IMR-90 (cell line): ENCODE measurements at regions not wholly inside any gene's neighbourhood (a gene's known extent, or its start where the extent isn't known, plus 50 kb on each side); places are given as distances from the start of the nearest gene placed in this dataset.

Source experiments
- ATAC-seq: fragments of 200-7000 bp; cut with Tn5 transposase; 2 replicates; pipeline ENCODE4 v1.9.1; 2020; ENCODE audit warnings: low read depth, mild to moderate bottlenecking, moderate library complexity
- BruUV-seq: library from RNA; stranded (reverse); fragments of 400-500 nt; replicated peaks from 2 replicates; lab custom pipeline; 2021; lab: Mats Ljungman, UMichigan
- CTCF ChIA-PET: fragments of 300-600 bp; formaldehyde crosslinking; extraction: SDS; loops from one replicate; lab custom pipeline; 2021; ENCODE audit warnings: antibody characterized with exemption; lab: Yijun Ruan, JAX
- POLR2A ChIA-PET: fragments of 300-600 bp; sonication (Branson Sonifier 250); formaldehyde crosslinking; loops from one replicate; lab custom pipeline; 2022; ENCODE audit warnings: antibody characterized with exemption; ENCODE audit not compliant: unreplicated experiment; lab: Charles Lee
- DNase-seq: peaks from one replicate; pipeline ENCODE4 v3.0.0; 2013
- H2AFZ ChIP-seq: replicated peaks from 2 replicates; pipeline ENCODE3; 2013; ENCODE audit warnings: low read length, mild to moderate bottlenecking; ENCODE audit not compliant: poor library complexity
- H2AK5ac ChIP-seq: 2 replicates; pipeline ENCODE4 v1.6.1; 2013; ENCODE audit warnings: low read depth, low read length, inconsistent platforms
- H2AK9ac ChIP-seq: replicated peaks from 2 replicates; pipeline ENCODE3; 2013; ENCODE audit warnings: mild to moderate bottlenecking, low read depth, low read length, moderate library complexity; ENCODE audit not compliant: poor library complexity
- H2BK120ac ChIP-seq: 2 replicates; pipeline ENCODE4 v1.6.1; 2013; ENCODE audit warnings: low read depth, low read length, inconsistent platforms
- H2BK15ac ChIP-seq: 3 replicates; pipeline ENCODE4 v1.6.1; 2013; ENCODE audit warnings: low read depth, low read length, inconsistent platforms
- H2BK20ac ChIP-seq: 2 replicates; pipeline ENCODE4 v1.6.1; 2013; ENCODE audit warnings: low read depth, mild to moderate bottlenecking, inconsistent platforms, low read length, moderate library complexity
- H2BK5ac ChIP-seq: 2 replicates; pipeline ENCODE4 v1.6.1; 2013; ENCODE audit warnings: mild to moderate bottlenecking, low read depth, low read length, inconsistent platforms; ENCODE audit not compliant: poor library complexity, severe bottlenecking
- H3K14ac ChIP-seq: replicated peaks from 2 replicates; pipeline ENCODE4 v1.6.1; 2013; ENCODE audit warnings: low read depth, low read length, inconsistent platforms
- H3K18ac ChIP-seq: 2 replicates; pipeline ENCODE4 v1.6.1; 2013; ENCODE audit warnings: low read depth, low read length, control low read depth
- H3K23ac ChIP-seq: 2 replicates; pipeline ENCODE4 v1.6.1; 2013; ENCODE audit warnings: low read depth, low read length, inconsistent platforms
- H3K27ac ChIP-seq: 2 replicates; pipeline ENCODE4 v1.5.1; 2013; ENCODE audit warnings: mild to moderate bottlenecking, control low read depth, low read length; ENCODE audit not compliant: insufficient read depth
- H3K27me3 ChIP-seq: 2 replicates; pipeline ENCODE4 v1.6.1; 2013; ENCODE audit warnings: low read length; ENCODE audit not compliant: control insufficient read depth, insufficient read depth
- H3K36me3 ChIP-seq: 2 replicates; pipeline ENCODE4 v1.6.1; 2013; ENCODE audit warnings: low read length, mixed read lengths; ENCODE audit not compliant: control insufficient read depth, insufficient read depth
- H3K4ac ChIP-seq: 2 replicates; pipeline ENCODE4 v1.6.1; 2013; ENCODE audit warnings: low read depth, low read length, inconsistent platforms
- H3K4me1 ChIP-seq: 2 replicates; pipeline ENCODE4 v1.6.1; 2013; ENCODE audit warnings: low read length, mixed read lengths; ENCODE audit not compliant: control insufficient read depth, insufficient read depth
- H3K4me2 ChIP-seq: 2 replicates; pipeline ENCODE4 v1.6.1; 2013; ENCODE audit warnings: low read depth, mild to moderate bottlenecking, control low read depth, low read length, moderate library complexity
- H3K4me3 ChIP-seq: 2 replicates; pipeline ENCODE4 v1.5.1; 2013; ENCODE audit warnings: low read depth, mild to moderate bottlenecking, control low read depth, low read length, moderate library complexity; ENCODE audit not compliant: insufficient read depth
- H3K56ac ChIP-seq: 2 replicates; pipeline ENCODE4 v1.6.1; 2013; ENCODE audit warnings: low read length, inconsistent platforms; ENCODE audit not compliant: insufficient read depth; ENCODE audit errors: extremely low read depth
- H3K79me1 ChIP-seq, 2 experiments: 2 replicates each; pipeline ENCODE4 v1.6.1; 2013; ENCODE audit warnings: low read length in 2 of 2, inconsistent platforms in 1 of 2, low read depth in 1 of 2
- H3K9ac ChIP-seq: 2 replicates; pipeline ENCODE4 v1.6.1; 2013; ENCODE audit warnings: low read depth, low read length, control low read depth
- H3K9me1 ChIP-seq: 2 replicates; pipeline ENCODE4 v1.6.1; 2013; ENCODE audit warnings: low read length, inconsistent platforms; ENCODE audit not compliant: insufficient read depth
- H3K9me3 ChIP-seq: 2 replicates; pipeline ENCODE4 v1.6.1; 2013; ENCODE audit warnings: low read length; ENCODE audit not compliant: control insufficient read depth, insufficient read depth
- H4K20me1 ChIP-seq: 2 replicates; pipeline ENCODE4 v1.6.1; 2013; ENCODE audit warnings: low read length, inconsistent platforms; ENCODE audit not compliant: insufficient read depth
- H4K5ac ChIP-seq: 2 replicates; pipeline ENCODE4 v1.6.1; 2013; ENCODE audit warnings: mild to moderate bottlenecking, low read depth, low read length, control low read depth
- H4K8ac ChIP-seq, 2 experiments: 2 replicates each; pipeline ENCODE4 v1.6.1; 2013; ENCODE audit warnings: low read depth in 2 of 2, low read length in 2 of 2, control low read depth in 1 of 2, inconsistent platforms in 1 of 2
- H4K91ac ChIP-seq: 2 replicates; pipeline ENCODE4 v1.6.1; 2013; ENCODE audit warnings: low read depth, low read length, inconsistent platforms; ENCODE audit not compliant: insufficient read depth
- BHLHE40 ChIP-seq: fragments of 150-350 bp; IDR thresholded peaks from 2 replicates; pipeline ENCODE4 v1.6.1; 2016; ENCODE audit warnings: mild to moderate bottlenecking, low read depth, low read length
- CHD1 ChIP-seq: IDR thresholded peaks from 2 replicates; pipeline ENCODE4 v1.6.1; 2012; ENCODE audit warnings: low read depth, low read length, improper control_type of control experiment
- FOS ChIP-seq: fragments of 150-350 bp; IDR thresholded peaks from 2 replicates; pipeline ENCODE4 v1.6.1; 2016; ENCODE audit warnings: low read depth, low read length
- MAFK ChIP-seq: IDR thresholded peaks from 2 replicates; pipeline ENCODE4 v1.6.1; 2012; ENCODE audit warnings: low read depth, low read length, improper control_type of control experiment
- MXI1 ChIP-seq: IDR thresholded peaks from 2 replicates; pipeline ENCODE4 v1.6.1; 2012; ENCODE audit warnings: low read depth, mild to moderate bottlenecking, low read length, moderate library complexity, borderline replicate concordance
- RAD21 ChIP-seq: IDR thresholded peaks from 2 replicates; pipeline ENCODE4 v1.6.1; 2012; ENCODE audit warnings: low read length, improper control_type of control experiment
- RCOR1 ChIP-seq: IDR thresholded peaks from 2 replicates; pipeline ENCODE4 v1.6.1; 2012; ENCODE audit warnings: mild to moderate bottlenecking, low read length, improper control_type of control experiment; ENCODE audit not compliant: insufficient replicate concordance
- RFX5 ChIP-seq: IDR thresholded peaks from 2 replicates; pipeline ENCODE4 v1.8.0; 2012; ENCODE audit warnings: low read depth, mild to moderate bottlenecking, low read length, moderate library complexity
- USF2 ChIP-seq: fragments of 150-350 bp; IDR thresholded peaks from 2 replicates; pipeline ENCODE4 v1.6.1; 2017; ENCODE audit warnings: mild to moderate bottlenecking, antibody characterized with exemption, low read length, low read depth
- WGBS, 2 experiments: methylation state at CpG; one replicate each; pipeline versions ENCODE4 v1.1.5 to v1.1.7; 2013; ENCODE audit warnings: missing lambda C conversion rate in 2 of 2; ENCODE audit not compliant: insufficient read length in 1 of 2; ENCODE audit errors: extremely low coverage in 2 of 2; 5-methylcytosine and 5-hydroxymethylcytosine counted together
- dilution Hi-C: fragments of 300-500 bp; cut with HindIII; formaldehyde crosslinking; loops from one replicate; pipeline ENCODE4 v1.14.3; 2018; ENCODE audit warnings: low sequenced_read_pairs; ENCODE audit not compliant: unreplicated experiment
- in situ Hi-C: fragments of 300-500 bp; cut with MboI; formaldehyde crosslinking; loops from 3 replicates; pipeline ENCODE4 v1.14.3; 2019; ENCODE audit warnings: low sequenced_read_pairs, inconsistent platforms, mixed read lengths
- intact Hi-C: fragments of 100-400 bp; cut with micrococcal nuclease; formaldehyde crosslinking; loops from 2 replicates; pipeline ENCODE4 v1.10.0; 2022
- TF ChIP-seq, protein P1 (sequence below): conservative IDR thresholded peaks from 2 replicates; pipeline ENCODE4 v1.5.1; 2012; ENCODE audit warnings: mild to moderate bottlenecking, low read depth, low read length, improper control_type of control experiment
- TF ChIP-seq, protein P2 (sequence below): fragments of 150-350 bp; IDR thresholded peaks from 2 replicates; pipeline ENCODE4 v1.6.1; 2016; ENCODE audit warnings: low read depth, mild to moderate bottlenecking, low read length, moderate library complexity, borderline replicate concordance

DNA sequence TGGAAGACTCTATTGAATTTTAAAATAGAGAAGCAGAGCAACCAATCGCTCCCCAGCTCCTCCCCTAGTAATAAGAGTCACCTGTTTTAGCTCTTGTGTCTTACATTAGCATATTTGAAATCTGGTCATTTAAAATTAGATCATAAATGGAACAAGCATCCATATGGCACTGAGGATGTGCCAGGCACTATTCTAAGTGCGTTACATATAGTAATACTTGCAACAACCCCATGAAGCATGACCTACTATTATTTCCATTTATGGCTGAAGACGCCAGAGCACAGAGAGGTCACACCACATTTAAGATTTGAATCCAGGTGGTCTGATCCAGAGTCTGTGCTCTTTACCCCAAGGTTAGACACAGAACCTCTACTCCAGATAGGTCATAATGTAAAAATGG lies 82.0 kb upstream of the HIVEP3 start:
- Histone ChIP-seq H3K9me3 (no peaks in the 10 kb centered on the region), H2AK9ac (no peak overlapping the region), H3K9ac (no peak overlapping the region), H3K36me3 (no peaks in the 10 kb centered on the region), H3K4me3 (no peak overlapping the region), H3K14ac (no peak overlapping the region), H2AFZ (no peak overlapping the region), H3K79me1 (no peaks in the 10 kb centered on the region), H3K9me1 (no peaks in the 10 kb centered on the region; the same call in 1 of the 2 replicates), H2BK5ac (no peak overlapping the region), H3K18ac (no peak overlapping the region), H3K27ac (no peak overlapping the region), H4K5ac (no peak overlapping the region), H3K4me2 (no peak overlapping the region), H3K23ac (no peak overlapping the region), H2AK5ac (no peak overlapping the region), H3K27me3 (no peaks in the 10 kb centered on the region), H4K8ac (no peak overlapping the region), H4K91ac (no peak overlapping the region), H3K4ac (no peak overlapping the region), H2BK20ac (no peak overlapping the region), H2BK120ac (no peak overlapping the region), H3K56ac (no peak overlapping the region), H2BK15ac (no peak overlapping the region), H3K4me1 (no peaks in the 10 kb centered on the region), H4K20me1 (no peaks in the 10 kb centered on the region)
- intact Hi-C loops (no loop called here), dilution Hi-C loops (no loop called here), in situ Hi-C loops (no loop called here)
- no peak for ATAC-seq
- TF ChIP-seq, protein P1, sequence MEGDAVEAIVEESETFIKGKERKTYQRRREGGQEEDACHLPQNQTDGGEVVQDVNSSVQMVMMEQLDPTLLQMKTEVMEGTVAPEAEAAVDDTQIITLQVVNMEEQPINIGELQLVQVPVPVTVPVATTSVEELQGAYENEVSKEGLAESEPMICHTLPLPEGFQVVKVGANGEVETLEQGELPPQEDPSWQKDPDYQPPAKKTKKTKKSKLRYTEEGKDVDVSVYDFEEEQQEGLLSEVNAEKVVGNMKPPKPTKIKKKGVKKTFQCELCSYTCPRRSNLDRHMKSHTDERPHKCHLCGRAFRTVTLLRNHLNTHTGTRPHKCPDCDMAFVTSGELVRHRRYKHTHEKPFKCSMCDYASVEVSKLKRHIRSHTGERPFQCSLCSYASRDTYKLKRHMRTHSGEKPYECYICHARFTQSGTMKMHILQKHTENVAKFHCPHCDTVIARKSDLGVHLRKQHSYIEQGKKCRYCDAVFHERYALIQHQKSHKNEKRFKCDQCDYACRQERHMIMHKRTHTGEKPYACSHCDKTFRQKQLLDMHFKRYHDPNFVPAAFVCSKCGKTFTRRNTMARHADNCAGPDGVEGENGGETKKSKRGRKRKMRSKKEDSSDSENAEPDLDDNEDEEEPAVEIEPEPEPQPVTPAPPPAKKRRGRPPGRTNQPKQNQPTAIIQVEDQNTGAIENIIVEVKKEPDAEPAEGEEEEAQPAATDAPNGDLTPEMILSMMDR = no peak
- TF ChIP-seq, protein P2, sequence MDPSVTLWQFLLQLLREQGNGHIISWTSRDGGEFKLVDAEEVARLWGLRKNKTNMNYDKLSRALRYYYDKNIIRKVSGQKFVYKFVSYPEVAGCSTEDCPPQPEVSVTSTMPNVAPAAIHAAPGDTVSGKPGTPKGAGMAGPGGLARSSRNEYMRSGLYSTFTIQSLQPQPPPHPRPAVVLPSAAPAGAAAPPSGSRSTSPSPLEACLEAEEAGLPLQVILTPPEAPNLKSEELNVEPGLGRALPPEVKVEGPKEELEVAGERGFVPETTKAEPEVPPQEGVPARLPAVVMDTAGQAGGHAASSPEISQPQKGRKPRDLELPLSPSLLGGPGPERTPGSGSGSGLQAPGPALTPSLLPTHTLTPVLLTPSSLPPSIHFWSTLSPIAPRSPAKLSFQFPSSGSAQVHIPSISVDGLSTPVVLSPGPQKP = no peak
- TF ChIP-seq MAFK (no peak), MXI1 (no peak), RCOR1 (no peak), FOS (no peak), RFX5 (no peak), CHD1 (no peak), USF2 (no peak), RAD21 (no peak), BHLHE40 (no peak)
- no CpG with 5 or more reads among the region's 3 CpGs for WGBS, 2 experiments
- POLR2A ChIA-PET = no interaction called here
- CTCF ChIA-PET = no interaction called here
- DNase-seq = no peak
- BruUV-seq = no TSS peak
